Vagina (tissue), 2 donors: ENCODE measurements at regions not wholly inside any gene's neighbourhood (a gene's known extent, or its start where the extent isn't known, plus 50 kb on each side); places are given as distances from the start of the nearest gene placed in this dataset.

Experiments
- CTCF ChIP-seq, 3 experiments: fragments of 450-650 bp in 2 of 3; fragments of 200-600 bp in 1 of 3; sonication (generic) in 1 of 3; IDR thresholded peaks; one replicate each; pipeline ENCODE4 v1.5.1; 2017 to 2019; ENCODE audit warnings: antibody characterized with exemption in 3 of 3, mild to moderate bottlenecking in 2 of 3, moderate library complexity in 2 of 3
- POLR2A ChIP-seq, 2 donors: fragments of 450-650 bp; IDR thresholded peaks; one replicate each; pipeline ENCODE4 v1.6.1; 2017; ENCODE audit warnings: antibody characterized with exemption in 2 of 2, mild to moderate bottlenecking in 2 of 2, moderate library complexity in 2 of 2
- POLR2AphosphoS5 ChIP-seq, 2 donors: sonication (generic); formaldehyde crosslinking; IDR thresholded peaks; one replicate each; pipeline ENCODE4 v1.9.0; 2017; ENCODE audit warnings: antibody characterized with exemption in 2 of 2, mild to moderate bottlenecking in 2 of 2, low read depth in 1 of 2; ENCODE audit not compliant: insufficient read depth in 1 of 2

DNA sequence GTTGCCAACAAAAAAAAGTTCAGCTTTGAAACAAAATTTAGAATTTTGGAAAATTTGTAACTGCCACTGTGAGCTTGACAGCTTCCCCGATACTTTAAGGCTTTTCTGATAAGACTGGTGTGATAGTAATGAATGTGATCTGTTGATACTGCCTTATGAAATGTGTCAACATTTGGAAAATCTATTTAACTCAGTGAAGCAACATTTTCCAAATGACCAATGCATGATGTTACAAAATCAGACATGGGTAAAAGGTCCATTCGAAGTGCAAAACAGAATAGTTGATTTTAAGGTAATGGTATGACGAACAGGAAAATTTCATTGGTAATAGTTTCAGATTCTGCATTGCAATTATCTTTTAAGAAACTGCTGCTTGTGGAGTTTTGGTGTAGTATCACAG, 175.4 kb downstream of the SEM1 start:
- TF ChIP-seq CTCF (IDR thresholded peaks at IDR 0.05) (no peak), POLR2A (IDR thresholded peaks at IDR 0.05) (no peak), POLR2AphosphoS5 (IDR thresholded peaks at IDR 0.05; ENCODE audit: insufficient read depth in 1 of 2, low read depth in 1 of 2) (no peak)
